NCI-H2029 treated with DMSO at 0.1 percent for 48 hours (cell line): ENCODE measurements at regions not wholly inside any gene's neighbourhood (a gene's known extent, or its start where the extent isn't known, plus 50 kb on each side); places are given as distances from the start of the nearest gene placed in this dataset.
"Not testable (repeated sequence)": the region's sequence is repeated elsewhere in the genome, so short reads cannot be mapped to it uniquely, and the experiment has no call there.

Experiments used
- DNase-seq: peaks from one replicate; lab custom pipeline; 2025; lab: John Stamatoyannopoulos, UW

- DNase-seq, result not testable (repeated sequence)
Observed at GRCh38 chr3:194067327-194067726, 68.6 kb upstream of the HES1 start.

GRCh38 chr3:194067949-194068362 is 68.0 kb upstream of the HES1 start:
- DNase-seq, result no peak

GRCh38 chr3:194069421-194070219 is 66.3 kb upstream of the HES1 start:
- no peak for DNase-seq

- DNase-seq, result no peak
Observed at GRCh38 chr3:194070220-194070633, 65.7 kb upstream of the HES1 start.

GRCh38 chr3:194070634-194071409 is 65.1 kb upstream of the HES1 start:
- no peak for DNase-seq

- DNase-seq, result no peak
Observed at GRCh38 chr3:194072097-194072428, 63.9 kb upstream of the HES1 start.

GRCh38 chr3:194072691-194073279 is 63.2 kb upstream of the HES1 start:
- DNase-seq, result no peak

- no peak for DNase-seq
Observed at GRCh38 chr3:194073926-194074325, 62.0 kb upstream of the HES1 start.

GRCh38 chr3:194075088-194075615 is 60.8 kb upstream of the HES1 start:
- no peak for DNase-seq

- DNase-seq, result no peak
Observed at GRCh38 chr3:194075802-194076460, 60.0 kb upstream of the HES1 start.

- DNase-seq, result no peak
Observed at GRCh38 chr3:194076475-194076874, 59.5 kb upstream of the HES1 start.

GRCh38 chr3:194077602-194078001 is 58.3 kb upstream of the HES1 start:
- DNase-seq, result no peak

- DNase-seq, result no peak
Observed at GRCh38 chr3:194078045-194078821, 57.7 kb upstream of the HES1 start.

GRCh38 chr3:194079702-194080172 is 56.2 kb upstream of the HES1 start:
- DNase-seq, result no peak

- DNase-seq, result no peak
Observed at GRCh38 chr3:194080436-194080835, 55.5 kb upstream of the HES1 start.

GRCh38 chr3:194080913-194081800 is 54.8 kb upstream of the HES1 start:
- no peak for DNase-seq

- DNase-seq, result no peak
Observed at GRCh38 chr3:194081826-194082225, 54.1 kb upstream of the HES1 start.

- DNase-seq, result no peak
Observed at GRCh38 chr3:194082743-194083636, 53.0 kb upstream of the HES1 start.

GRCh38 chr3:194083637-194084224 is 52.2 kb upstream of the HES1 start:
- DNase-seq, result no peak
